Nephron progenitor cell (in vitro differentiated cells): ENCODE measurements at regions not wholly inside any gene's neighbourhood (a gene's known extent, or its start where the extent isn't known, plus 50 kb on each side); places are given as distances from the start of the nearest gene placed in this dataset.

Experiments
- DNase-seq: peaks from one replicate; pipeline ENCODE4 v3.0.0; 2021
- H3K27ac Mint-ChIP-seq: 2 replicates; pipeline ENCODE4 v1.8.0; 2021; ENCODE audit warnings: mild to moderate bottlenecking, moderate library complexity, mixed read lengths
- H3K27me3 Mint-ChIP-seq: 2 replicates; pipeline ENCODE4 v1.8.0; 2021; ENCODE audit warnings: mild to moderate bottlenecking, low read depth, mixed read lengths; ENCODE audit not compliant: poor library complexity
- H3K36me3 Mint-ChIP-seq: 2 replicates; pipeline ENCODE4 v1.8.0; 2021; ENCODE audit warnings: low read depth, mixed read lengths
- H3K4me1 Mint-ChIP-seq: 2 replicates; pipeline ENCODE4 v1.8.0; 2021; ENCODE audit warnings: mixed read lengths
- H3K4me3 Mint-ChIP-seq: 2 replicates; pipeline ENCODE4 v1.8.0; 2021; ENCODE audit warnings: mild to moderate bottlenecking, moderate library complexity, mixed read lengths
- H3K9me3 Mint-ChIP-seq: 2 replicates; pipeline ENCODE4 v1.8.0; 2021; ENCODE audit warnings: mild to moderate bottlenecking, moderate library complexity, mixed read lengths
- TF ChIP-seq, protein P1 (sequence below): fragments of 200-600 bp; sonication (generic); IDR thresholded peaks from 2 replicates; pipeline ENCODE4 v1.5.0; 2021; ENCODE audit warnings: antibody characterized with exemption

DNA sequence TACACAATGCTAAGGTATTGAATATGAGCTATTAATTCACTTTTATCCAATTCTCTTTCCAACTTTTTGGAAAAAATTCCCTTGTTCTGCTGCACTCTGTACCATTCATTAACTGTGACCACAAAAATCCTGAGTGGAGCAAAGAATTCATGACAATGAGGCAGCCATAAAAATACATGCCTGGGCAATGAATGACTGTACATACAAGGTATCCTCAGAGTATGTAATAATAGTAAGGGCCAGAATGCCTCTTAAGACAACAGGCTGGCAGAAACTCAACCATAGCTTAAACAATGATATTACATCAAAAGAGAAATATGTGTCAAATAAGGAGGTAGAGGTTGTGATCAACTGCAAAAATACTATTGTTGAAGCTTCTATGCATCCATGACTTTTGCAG, 74.7 kb upstream of the CA10 start:
- H3K36me3 Mint-ChIP-seq, result no peaks in the 10 kb centered on the region
- H3K27ac Mint-ChIP-seq, result no peak overlapping the region
- no peaks in the 10 kb centered on the region for H3K4me1 Mint-ChIP-seq
- H3K27me3 Mint-ChIP-seq, result peaks cover 4% of the 10 kb centered on the region
- H3K4me3 Mint-ChIP-seq, result no peak overlapping the region
- no peak for DNase-seq
- TF ChIP-seq, protein P1, sequence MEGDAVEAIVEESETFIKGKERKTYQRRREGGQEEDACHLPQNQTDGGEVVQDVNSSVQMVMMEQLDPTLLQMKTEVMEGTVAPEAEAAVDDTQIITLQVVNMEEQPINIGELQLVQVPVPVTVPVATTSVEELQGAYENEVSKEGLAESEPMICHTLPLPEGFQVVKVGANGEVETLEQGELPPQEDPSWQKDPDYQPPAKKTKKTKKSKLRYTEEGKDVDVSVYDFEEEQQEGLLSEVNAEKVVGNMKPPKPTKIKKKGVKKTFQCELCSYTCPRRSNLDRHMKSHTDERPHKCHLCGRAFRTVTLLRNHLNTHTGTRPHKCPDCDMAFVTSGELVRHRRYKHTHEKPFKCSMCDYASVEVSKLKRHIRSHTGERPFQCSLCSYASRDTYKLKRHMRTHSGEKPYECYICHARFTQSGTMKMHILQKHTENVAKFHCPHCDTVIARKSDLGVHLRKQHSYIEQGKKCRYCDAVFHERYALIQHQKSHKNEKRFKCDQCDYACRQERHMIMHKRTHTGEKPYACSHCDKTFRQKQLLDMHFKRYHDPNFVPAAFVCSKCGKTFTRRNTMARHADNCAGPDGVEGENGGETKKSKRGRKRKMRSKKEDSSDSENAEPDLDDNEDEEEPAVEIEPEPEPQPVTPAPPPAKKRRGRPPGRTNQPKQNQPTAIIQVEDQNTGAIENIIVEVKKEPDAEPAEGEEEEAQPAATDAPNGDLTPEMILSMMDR, result no peak
- no peaks in the 10 kb centered on the region for H3K9me3 Mint-ChIP-seq

DNA sequence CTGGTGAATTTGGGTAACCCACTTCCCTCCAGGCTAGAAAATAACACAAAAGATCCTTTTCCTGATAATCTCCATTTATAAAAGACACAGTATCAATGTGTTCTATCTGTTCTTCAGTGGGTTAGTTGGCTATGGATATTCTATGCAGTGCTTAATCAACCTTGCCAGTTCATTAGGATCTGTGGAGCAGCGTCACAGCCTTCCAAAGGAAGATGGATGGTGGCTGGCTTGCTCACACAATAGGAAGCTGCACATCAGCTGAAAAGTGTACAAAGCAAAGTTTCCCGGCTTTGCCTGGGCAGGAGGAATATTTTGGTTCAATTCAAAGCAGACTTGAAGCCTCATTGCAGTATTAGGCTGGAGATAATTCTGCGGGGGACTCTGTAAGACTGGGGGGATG, 70.3 kb upstream of the CA10 start:
- TF ChIP-seq, protein P1, result no peak
- Mint-ChIP-seq H3K27ac (no peak overlapping the region), H3K27me3 (peaks cover 3% of the 10 kb centered on the region), H3K9me3 (no peaks in the 10 kb centered on the region), H3K4me3 (no peak overlapping the region), H3K4me1 (no peaks in the 10 kb centered on the region), H3K36me3 (no peaks in the 10 kb centered on the region)
- no peak for DNase-seq

DNA sequence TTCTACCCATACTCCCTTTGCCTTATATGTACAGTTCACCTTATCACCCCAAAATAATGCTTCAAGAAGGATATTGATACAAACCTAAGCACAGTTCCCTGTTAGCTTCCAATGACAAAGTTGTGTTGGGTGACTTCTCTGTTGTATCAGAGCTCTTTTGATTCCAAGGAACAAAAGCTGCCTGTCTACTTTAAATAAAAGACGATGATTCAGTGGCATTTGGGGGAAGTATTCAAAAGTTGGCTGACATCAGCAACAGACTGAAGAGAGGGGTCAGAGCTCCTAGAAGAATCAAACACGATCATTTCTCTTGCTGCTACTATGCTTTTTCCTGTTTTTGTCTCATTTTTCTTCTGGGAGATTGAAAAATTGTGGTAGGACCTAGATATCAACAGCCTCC, 69.4 kb upstream of the CA10 start:
- Mint-ChIP-seq H3K27me3 (peaks cover 3% of the 10 kb centered on the region), H3K27ac (no peak overlapping the region), H3K36me3 (no peaks in the 10 kb centered on the region), H3K4me3 (no peak overlapping the region), H3K9me3 (no peaks in the 10 kb centered on the region), H3K4me1 (no peaks in the 10 kb centered on the region)
- no peak for DNase-seq
- TF ChIP-seq, protein P1, result no peak

DNA sequence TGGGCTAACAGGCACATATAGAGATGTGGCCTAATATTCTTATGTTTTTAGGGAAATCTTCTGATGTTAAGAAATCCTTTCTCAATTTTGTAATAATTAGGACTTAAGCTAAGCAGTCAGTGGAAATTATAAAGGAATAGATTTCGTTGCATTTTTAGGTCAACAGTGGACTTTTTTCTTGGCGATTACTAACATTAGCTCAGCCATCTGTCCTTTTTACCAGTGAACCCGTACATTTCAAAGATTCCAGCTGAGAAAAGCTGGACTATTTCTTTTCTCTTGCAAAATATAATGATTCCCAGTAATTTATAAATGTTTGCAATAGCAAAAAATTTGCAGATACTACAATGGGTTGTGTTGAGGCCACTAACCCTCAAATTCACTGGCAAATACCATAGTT, 54.9 kb upstream of the CA10 start:
- Mint-ChIP-seq H3K27me3 (no peaks in the 10 kb centered on the region), H3K9me3 (no peaks in the 10 kb centered on the region), H3K27ac (no peak overlapping the region), H3K36me3 (no peaks in the 10 kb centered on the region), H3K4me1 (no peaks in the 10 kb centered on the region), H3K4me3 (no peak overlapping the region)
- TF ChIP-seq, protein P1, result no peak
- DNase-seq, result no peak

DNA sequence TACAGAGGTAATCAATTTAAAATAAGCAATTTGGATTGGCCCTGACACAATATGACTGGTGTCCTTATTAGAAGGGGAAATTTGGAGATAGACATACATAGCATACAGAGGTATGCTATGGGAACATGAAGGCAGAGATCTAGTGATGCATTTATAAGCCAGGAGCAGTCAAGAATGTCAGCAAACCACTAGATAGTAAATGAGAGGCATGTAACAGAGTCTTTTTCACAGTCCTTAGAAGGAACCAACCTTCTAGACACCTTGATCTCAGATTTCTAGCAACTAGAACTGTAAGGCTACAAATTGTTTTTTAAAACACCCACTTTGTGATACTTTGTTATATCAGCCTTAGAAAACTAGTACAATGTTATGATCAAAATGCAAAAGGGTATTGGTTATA, 54.3 kb upstream of the CA10 start:
- Mint-ChIP-seq H3K4me3 (no peak overlapping the region), H3K9me3 (no peaks in the 10 kb centered on the region), H3K27me3 (no peaks in the 10 kb centered on the region), H3K36me3 (no peaks in the 10 kb centered on the region), H3K27ac (no peak overlapping the region), H3K4me1 (no peaks in the 10 kb centered on the region)
- TF ChIP-seq, protein P1, result no peak
- no peak for DNase-seq

DNA sequence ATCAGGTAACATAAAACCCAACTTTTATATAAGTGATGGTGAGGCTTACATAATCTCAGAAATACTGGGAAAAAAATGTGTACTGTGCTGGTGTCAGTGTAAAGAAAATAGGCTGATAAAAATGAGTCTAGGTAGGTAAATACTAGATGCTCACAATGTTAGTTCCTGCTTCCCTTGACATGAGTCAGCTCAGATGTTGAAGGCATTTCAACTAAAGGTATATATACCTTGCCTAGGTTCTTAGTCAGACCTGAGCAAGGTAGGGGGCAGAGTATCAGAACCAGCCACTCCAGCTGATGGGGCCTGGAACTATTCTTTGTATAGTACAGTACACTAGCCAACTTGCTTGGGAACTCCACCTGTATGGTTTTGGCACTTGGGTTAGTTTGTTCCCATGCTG, 51.0 kb upstream of the CA10 start:
- no peaks in the 10 kb centered on the region for H3K9me3 Mint-ChIP-seq

More for the DNA sequence above, 51.0 kb upstream of the CA10 start:
- no peak for DNase-seq
- Mint-ChIP-seq H3K4me3 (no peak overlapping the region), H3K27ac (no peak overlapping the region), H3K36me3 (no peaks in the 10 kb centered on the region), H3K4me1 (no peaks in the 10 kb centered on the region), H3K27me3 (peaks cover 13% of the 10 kb centered on the region)
- TF ChIP-seq, protein P1, result no peak
